HG03521 (cell line): ENCODE measurements at regions not wholly inside any gene's neighbourhood (a gene's known extent, or its start where the extent isn't known, plus 50 kb on each side); places are given as distances from the start of the nearest gene placed in this dataset.
"Not testable (repeated sequence)": the region's sequence is repeated elsewhere in the genome, so short reads cannot be mapped to it uniquely, and the experiment has no call there.

Source experiments
- ATAC-seq: cut with Tn5 transposase; IDR thresholded peaks from one replicate; pipeline ENCODE4 v1.9.1; 2021; ENCODE audit warnings: mild to moderate bottlenecking, moderate library complexity; ENCODE audit not compliant: unreplicated experiment

DNA sequence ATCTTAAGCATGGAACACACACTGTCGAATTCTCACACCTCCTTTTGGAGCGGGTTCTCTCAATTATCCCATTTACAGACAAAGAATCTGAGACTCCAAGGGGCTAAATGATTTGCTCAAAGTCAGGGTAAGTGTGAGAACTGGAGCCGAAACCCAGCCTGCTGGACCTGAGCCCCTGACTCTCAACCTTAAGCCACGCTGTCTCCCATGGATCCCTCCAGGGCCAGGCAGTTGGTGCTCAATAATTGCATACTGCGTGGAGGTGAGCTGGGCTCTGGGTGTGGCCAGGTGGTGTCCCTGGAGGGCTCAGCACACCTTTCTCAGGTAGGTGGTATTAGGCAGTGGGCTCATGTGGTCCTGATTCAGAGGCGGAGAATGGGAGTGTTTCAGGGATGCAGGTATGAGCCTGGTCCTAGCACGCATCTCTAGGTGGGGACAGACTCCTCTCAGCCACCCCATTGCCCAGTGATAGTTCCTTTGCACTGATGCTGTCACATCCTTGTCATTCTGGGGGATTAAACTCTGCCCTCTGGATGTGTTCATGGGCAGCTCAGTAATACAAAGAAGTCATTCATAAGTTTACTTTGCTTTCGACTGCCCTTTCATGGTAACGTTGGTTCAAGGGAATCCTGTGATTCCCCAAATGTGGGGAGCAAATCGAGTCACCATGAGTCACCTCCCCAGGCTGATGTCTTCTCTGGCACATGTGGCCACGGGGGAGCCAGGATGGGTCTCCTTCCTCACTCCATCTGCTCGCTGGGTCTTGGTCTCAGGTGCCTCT is 399.5 kb upstream of the TNRC6C start:
- no peak for ATAC-seq

DNA sequence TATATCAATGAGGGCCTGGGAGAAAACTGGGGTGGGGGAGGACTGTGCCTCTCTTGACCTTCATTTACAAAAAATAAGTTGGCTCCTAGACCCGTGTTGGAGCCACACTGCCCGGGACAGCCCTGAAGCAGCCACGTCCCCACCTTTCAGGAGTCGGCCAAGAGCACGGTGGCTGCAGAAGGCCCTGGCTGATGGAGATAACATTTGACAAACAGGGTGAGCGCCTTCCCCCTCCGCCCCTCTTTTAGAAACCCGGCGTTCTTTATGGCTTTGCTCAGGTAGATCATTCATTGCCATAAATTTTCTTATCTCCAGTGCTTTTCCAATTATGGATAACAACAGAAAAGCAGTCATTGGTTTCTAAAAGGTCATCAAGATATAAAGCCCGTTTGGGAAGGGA is 398.1 kb upstream of the TNRC6C start:
- ATAC-seq: no peak

DNA sequence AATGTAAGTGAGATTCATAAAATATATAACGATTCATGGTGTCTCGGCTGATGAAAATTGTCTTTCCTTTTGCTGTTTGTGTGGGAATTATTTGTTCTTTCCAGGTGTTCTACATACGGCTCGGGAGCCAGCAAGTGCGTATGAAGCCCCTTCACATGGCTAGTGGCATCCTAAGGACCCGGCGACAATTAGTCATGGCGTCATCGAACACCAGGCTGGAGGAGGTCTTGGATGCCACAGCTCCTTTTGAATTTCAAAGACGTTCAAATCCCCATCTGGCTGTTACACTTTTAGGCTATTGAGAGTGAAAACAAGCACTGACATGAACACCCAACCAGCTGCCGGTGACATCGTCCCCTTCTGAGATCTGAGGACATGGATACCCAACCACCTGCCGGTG is 397.7 kb upstream of the TNRC6C start:
- ATAC-seq: no peak

DNA sequence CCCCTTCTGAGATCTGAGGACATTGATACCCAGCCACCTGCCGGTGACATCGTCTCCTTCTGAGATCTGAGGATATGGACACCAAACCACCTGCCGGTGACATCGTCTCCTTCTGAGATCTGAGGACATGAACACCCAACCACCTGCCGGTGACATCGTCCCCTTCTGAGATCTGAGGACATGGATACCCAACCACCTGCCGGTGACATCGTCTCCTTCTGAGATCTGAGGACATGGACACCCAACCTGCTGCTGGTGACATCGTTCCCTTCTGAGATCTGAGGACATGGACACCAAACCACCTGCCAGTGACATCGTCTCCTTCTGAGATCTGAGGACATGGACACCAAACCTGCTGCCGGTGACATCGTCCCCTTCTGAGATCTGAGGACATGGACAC is 396.1 kb upstream of the TNRC6C start:
- not testable (repeated sequence) for ATAC-seq

DNA sequence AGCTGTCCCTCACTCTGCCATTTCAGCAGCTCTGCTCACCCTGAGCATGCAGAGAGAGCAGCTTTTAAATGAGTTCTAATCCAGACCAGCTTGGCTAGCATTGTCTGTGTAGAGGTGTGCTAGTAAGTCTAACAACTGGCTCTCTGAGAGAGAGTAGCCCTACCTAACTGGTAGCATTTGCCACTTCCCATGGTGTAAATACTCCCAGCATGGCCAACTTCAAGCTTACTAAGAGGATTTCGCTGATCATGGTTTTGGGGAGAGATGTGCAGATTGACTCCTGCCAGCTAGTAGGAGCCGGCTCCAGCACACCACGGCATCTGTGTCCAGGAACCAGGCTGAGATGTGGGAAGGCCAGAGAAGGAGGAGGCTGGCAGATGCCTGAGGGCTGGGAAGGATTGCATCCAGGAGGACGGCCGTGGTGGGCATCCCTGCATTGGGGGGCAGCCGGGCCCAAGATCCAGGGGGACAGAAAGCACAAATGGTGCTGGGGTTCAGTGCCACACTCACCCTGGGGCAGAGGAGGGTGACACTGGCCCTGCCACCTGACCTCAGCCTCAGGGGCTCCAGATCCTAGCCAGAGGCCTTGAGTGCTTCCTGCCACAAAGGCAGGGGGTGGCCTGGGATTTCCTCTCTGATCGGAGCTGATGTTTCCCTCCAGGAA is 394.9 kb upstream of the TNRC6C start:
- ATAC-seq: no peak

DNA sequence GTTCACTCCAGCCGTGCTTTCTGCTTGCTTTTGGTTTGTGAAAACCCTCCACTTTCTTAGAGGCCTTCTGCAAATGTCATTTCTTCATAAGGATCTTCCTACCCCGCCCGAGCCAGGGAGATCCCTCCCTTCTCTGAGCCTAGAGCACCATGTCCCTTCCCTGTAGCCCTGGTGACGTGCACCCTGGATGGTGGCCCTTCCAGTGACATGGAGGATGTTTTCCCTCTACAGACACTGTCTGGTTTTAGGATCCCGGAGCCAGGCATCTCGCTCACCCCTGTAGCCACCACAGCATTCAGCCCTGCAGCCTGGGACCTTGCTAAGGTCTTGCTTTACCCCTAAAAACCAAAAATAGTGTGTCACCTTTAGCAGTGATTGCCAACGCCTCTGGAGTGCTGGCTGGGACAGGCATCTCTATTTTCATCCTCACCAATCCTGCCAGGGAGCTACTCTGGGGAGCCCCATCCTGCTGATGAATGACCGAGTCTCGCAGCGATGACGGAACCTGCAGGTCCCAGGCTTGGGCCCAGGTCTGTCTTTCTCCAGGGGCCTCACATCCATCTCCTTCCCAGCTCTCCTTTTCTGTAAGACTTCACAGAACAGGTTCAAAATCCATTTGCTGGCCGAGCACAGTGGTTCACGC is 394.1 kb upstream of the TNRC6C start:
- ATAC-seq: no peak

DNA sequence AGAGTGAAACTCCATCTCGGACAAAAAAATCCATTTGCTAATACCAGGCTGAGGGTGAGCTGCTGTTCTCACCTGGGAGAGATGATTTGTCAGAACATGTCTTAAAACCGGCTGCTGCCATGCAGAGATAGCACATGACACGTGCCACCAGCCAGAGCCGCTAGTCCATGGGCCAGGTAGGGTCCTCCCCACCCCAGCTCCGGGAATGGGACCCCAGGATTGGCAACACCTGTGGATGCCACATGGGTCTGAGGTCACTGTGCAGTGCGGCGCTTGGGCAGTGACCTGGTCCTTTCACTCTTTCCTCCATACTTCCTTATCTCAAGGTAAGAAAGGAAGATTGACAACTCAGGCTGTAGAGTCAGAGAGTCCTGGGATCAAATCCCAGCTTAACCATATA is 393.3 kb upstream of the TNRC6C start:
- ATAC-seq: no peak

DNA sequence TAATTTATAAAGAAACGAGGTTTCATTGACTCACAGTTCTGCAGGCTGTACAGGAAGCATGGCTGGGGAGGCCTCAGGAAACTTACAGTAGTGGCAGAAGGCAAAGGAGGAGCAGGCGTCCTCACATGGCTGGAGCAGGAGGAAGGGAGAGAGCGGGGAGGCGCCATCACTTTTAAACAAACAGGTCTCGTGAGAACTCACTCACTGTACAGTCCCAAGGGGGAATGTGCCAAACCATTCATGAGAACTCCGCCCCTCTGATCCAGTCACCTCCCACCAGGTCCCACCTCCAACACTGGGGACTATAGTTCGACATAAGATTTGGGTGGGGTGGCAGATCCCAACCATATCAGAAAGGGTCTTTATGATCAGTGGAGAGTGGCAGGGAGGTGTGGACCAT is 392.4 kb upstream of the TNRC6C start:
- ATAC-seq: no peak

DNA sequence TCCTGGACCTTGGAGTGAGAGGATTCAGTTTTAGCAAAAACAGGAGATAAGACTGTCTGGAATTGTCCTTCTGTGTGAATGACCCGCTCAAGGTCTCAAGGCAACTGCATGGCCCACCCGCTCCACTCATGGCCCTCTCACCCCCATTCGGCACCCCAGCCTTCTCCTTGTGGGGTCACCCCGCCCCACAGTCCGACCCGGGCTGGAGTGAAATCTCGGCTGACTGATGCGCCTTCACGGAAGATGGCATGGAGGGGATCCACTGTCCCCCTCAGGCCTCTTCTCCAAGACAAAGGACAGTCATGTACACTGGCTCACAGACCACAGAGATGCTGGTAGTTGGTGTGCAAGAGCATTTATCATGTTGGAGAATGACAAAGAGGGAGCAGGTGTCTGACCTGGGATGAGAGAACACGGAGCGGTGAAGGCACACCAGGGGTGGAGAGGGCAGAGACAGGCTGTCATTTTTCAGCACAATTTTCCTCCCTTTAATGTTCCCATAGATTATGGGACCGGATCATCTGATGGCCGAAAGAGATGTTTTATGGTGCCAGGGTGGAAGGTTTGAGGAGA is 391.9 kb upstream of the TNRC6C start:
- no peak for ATAC-seq

DNA sequence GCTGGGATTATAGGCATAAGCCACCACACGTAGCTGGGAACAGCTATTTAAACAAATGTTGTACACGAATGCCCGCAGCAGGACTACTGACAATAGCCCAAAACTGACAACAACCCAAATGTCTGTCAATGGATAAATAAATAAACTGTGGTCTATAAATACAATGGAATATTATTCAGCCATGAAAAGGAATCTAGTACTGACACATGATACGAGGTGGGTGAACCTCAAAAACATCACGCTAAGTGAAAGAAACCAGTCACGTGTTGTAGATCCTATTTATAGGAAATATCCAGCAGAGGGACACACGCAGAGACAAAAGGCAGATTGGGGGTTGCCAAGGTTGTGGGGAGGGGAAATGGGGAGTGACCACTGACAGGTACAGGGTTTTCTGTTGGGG is 390.0 kb upstream of the TNRC6C start:
- ATAC-seq: no peak

DNA sequence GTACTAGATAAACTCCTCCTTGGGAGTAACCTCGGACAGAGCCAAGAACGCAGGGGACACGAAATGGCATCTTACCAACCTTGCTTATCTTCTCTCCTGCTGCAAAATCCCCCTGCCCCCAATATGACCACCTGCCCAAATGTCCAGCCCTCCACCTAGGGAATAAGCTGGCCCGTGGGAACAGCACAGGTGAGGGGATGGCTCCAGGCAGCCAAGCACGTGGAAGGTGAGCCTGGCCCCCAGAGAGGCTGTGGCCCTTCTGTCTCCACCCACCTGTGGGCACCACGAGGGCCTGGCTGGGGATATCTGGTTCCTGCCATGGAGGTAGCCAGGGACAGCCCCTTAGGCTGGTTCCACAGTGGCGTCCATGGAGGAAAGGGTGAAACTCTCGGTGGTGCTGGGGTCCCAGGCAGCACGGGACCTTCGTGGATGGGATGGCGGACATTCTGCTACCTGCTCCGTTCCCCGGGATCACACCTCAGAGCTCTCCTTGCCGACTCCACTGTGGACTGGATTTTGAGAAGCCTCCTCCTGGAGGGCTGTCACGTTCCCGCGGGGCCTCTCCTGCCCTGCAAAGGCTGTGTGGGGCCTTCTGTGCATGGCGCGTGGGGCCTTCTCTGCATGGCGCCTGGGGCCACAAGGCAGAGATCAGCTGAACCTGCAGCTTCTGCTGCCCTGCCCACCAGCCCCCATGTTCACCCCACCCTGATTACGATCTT is 388.5 kb upstream of the TNRC6C start:
- no peak for ATAC-seq

DNA sequence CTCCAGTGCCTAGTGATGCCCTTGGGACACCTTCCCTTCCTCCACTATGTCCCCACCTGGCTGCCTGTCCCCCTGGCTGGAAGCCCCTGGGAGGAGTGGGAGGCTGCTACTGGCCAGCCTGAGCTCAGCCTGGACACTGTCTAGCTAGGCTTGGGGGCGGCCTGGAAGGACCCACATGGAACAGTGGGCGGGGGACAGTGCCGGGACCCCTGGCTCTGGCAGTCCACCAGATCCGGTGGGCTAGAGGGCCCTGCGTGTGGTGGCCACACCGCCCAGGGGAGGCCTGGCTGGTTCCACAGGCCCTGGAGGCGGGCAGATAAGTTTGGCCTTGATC is 388.0 kb upstream of the TNRC6C start:
- ATAC-seq: no peak

DNA sequence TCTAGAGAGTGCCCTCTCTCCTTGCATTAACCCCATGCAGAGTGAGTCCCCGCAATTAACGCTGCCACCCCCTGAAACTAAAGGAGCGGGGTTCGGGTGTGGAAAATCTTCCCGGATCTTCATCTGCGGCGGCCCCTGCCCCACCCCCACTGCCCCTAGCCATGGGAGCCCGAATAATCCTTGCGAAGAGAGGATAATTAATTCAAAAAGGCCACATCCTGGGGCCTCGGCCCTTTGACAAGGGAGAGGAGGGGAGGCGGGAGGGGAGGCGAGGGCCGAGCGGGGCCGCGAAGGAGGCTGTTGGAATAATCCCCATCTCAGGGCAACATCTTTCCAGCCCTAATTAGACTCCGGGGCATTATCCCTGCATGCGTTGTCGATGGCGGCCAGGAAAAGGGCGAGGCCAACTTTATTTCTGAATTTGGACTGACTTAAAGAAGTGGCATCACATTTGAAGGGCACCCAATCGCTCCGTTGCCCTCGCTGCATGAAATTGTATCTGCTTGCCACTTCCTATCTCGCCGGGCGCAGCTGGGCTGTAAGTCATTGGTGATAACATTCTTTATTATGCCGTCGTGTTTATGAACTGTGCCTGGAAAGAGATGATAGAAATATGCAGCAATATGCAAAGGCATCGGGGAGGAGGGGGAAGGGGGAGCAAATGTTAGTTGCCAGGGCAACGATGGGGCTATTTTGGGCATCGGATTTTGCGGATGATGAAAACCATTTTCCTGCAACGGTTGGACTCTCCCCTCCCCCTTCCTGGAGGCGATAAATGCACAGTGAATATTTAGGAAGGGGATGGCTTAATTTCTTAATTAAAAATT is 387.1 kb upstream of the TNRC6C start:
- ATAC-seq: no peak

DNA sequence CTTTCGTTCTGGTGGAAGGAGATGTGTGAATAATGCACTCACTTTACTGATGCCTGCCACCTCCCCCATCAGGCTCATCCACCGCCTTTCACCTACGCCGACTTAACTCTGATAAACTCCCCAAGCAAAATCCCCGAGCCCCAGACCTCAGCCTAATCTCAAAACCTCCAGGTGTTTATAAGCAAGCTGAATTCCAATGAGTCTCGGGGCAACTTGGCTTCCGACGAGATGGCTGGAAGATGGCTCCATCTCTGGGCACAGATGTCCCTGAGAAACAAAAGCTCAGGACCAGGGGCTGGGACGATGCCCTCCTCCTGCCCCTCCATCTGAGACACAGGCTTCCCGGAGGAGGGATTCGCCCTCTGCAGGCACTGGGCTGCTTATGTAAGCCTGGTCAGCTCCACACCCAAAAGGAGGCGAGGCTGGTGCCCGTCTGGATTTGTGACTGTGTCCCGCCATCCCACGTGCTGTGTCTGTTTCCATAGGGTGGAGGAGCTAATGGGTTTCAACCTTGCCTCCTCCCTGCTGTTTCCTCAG is 386.4 kb upstream of the TNRC6C start:
- ATAC-seq: no peak

DNA sequence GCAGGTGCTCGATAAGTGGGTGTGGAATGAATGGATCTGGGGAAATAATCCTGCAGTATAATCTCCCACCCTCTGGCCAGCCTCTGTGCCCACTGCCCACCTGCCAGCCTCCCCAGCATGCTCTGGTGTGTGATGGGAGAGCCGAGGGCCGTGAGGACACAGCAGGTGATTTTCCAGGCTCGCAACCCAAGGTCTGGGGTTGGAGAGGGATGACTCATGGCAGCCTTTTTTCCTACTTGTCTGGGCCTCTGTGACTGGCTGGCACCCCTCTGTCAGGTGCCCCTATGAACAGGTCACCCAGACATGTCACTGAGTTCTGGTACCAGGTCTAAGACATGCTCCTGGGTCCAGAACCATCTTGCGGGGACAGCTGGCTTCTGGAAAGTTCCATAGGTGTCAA is 385.7 kb upstream of the TNRC6C start:
- ATAC-seq: no peak

DNA sequence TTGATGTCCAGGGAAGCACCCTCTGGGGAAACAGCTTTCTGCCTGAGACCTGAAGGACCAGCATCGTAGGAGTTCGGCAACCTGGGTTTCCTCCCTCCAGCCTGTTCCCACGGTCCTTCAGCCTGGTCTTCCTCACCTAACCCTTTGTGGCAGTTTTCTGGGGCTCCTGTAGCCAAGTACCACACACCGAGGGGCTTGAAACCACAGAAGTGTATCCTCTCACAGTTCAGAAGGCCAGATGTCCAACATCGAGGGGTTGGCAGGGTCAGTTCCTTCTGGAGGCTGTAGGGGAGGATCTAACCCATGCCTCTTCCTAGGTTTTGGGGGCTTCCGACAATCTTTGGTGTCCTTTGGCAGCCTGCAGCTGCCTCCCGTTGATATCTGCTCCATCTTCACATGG is 381.0 kb upstream of the TNRC6C start:
- ATAC-seq: no peak

DNA sequence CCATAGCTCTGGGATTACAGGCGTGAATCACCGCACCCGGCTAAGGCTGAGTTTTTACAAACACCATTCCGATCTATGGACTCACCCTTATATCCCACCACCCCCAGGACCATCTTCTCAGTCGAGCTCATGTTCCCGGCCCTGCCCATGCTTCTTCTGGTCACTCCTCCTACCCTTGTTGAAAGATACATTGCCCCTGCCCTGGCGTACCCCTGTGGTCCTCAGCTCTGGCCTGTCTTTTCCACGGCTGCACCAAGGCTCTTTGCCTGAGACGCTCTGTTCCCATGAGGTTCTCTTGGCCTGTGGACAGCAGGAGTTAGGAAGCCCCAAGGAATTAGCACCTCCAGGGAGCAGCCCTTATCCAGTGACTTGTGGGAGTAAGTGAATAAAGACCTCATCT is 379.4 kb upstream of the TNRC6C start:
- no peak for ATAC-seq

DNA sequence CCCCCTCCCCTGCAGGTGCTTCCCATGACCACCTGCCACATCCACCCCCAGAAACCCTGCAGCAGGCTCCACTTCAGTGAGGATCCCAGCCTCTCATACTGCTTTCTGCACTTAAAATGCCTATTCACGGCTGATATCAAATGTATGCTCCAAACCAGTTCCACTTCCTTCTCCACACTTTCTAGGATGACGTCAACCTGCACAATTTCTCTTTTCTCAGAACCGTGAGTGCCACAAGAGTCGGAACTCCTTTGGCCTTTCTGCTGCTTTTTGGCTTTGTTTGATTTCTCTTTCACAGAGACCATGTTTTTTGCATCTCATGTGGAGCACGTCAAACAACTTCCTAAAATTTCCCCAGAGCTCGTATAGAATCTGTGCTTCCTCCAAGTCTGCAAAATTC is 378.8 kb upstream of the TNRC6C start:
- ATAC-seq: no peak

DNA sequence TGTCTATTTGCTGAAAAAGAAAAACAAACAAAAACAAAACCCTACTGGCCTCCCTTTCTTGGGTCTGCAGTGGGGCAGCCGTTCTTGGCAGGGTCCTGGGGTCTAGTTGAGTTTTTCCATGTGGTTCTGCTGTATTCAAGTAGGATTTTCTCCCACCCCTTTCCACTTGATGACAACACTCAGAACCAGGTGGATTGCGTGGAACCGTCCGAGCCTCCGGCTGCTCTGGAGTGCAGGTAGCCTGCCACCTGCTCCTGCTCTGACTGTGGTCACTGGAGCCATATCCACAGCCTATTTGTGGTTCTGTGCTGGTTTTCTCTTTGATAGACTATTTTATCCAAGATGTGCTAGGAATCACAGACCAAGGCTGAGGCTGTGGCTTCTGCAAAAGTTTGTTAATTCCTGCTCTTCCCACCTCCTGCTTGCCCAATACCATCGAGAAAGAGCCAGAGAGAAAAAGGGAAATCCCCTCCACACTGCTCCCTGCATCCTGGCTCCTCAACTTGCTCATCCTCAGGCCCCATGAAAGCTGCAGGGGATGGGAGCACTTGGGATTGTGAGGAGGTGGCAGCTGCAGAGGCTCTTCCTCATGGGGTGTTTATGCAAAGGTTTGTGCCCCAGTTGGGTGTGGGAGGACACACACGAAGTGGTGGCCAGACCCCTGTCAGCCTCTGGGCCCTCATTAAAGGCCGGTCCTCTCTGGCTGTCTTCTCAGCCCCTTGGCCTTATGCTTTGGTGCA is 377.8 kb upstream of the TNRC6C start:
- no peak for ATAC-seq

DNA sequence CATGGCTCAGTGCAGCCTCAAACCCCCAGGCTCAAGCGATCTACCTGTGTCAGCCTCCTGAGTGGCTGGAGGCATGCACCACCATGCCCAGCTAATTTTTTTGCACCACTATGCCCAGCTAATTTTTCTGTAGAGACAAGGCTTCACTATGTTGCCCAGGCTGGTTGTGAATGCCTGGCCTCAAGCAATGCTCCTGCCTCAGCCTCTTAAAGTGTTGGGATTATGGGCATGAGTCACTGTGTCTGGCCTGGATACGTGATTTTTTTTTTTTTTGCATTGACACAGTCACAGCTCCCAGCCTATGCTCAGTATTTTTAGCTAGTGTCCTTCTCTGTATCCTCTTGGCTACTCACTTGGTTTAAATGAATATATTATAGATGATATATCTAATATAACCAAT is 377.0 kb upstream of the TNRC6C start:
- ATAC-seq: no peak
